DMS79 treated with DMSO at 0.1 percent for 48 hours (cell line): ENCODE measurements at regions not wholly inside any gene's neighbourhood (a gene's known extent, or its start where the extent isn't known, plus 50 kb on each side); places are given as distances from the start of the nearest gene placed in this dataset.
"Not testable (repeated sequence)": the region's sequence is repeated elsewhere in the genome, so short reads cannot be mapped to it uniquely, and the experiment has no call there.

Source experiments
- DNase-seq: peaks from one replicate; lab custom pipeline; 2025; lab: John Stamatoyannopoulos, UW

DNA sequence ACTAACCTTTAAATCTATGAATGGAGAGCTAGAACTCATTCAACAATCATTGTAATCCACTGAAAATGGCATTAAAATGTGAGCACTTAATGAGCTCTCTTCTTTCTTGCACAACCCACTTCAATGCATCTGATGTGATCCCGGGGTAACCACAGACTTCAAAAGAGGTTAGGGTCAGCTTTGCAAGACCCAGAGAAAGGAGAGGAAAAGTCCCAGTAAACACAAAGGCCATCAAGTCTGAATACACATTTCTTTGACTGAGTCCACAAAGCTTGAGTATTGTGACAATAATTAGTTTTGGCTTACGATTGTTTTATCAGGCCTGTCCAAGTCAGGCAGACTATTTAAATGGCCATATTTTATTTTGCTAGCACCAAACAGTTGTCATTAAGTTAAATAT is 148.8 kb upstream of the ZNF608 start:
- peak; percentile 3 for DNase-seq

DNA sequence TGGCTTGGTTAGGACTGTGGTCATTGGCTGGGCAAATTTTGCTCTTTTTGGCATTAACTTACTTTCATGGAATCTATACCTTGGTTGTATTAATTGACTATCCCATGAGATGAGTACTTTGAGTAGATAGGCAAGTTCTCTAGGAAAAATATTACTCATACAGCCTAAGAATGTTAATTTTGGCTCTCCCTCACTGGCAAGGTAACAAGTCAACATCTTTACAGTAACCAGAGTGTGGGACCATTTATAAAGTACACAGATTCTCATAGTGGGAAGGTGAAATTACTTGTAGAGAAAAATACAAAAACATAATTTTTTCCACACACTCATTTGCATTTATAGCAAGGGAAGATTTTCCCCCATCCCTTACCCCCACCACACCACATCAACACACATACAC is 154.6 kb upstream of the ZNF608 start:
- DNase-seq: no peak

- peak; percentile 66 for DNase-seq
Measured at GRCh38 chr5:124902097-124902821, 155.8 kb upstream of the ZNF608 start.

GRCh38 chr5:124905256-124906130 is 159.1 kb upstream of the ZNF608 start:
- no peak for DNase-seq

DNA sequence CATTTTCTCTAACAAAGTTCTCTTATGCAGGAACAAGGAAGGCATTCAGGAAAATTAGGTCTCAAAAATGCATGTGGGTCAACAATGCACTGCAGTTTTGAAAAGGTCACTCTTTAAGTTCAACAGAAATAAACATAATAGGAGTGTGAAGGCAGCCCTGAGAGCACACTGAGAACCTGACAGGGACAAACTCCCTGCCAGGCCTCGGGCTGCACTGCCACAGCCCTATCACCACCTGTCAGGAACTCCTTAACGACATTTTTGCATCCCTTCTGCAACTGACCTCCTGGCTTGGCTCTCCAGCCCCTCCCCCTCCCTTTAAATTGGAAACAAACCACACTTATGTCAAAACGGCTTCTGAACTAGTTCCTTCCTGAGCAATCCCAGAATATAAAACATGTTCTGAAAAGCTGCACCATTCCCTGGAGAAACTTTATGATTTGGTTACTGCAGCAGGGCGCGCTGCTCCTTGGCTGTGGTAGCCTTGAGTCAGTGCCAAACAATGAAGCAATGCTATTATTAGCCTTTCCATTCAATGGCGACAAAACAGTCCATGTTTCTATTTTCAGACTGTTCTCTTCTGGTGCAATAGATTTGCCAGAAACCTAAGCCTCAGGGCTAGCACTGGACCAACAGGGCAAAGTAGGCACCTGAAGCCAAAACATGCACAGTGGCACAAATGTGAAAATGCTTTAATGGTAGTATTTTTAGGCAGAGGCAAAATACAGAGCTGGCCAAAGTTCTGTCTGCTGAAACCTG is 160.1 kb upstream of the ZNF608 start:
- DNase-seq: peak; percentile 28

DNA sequence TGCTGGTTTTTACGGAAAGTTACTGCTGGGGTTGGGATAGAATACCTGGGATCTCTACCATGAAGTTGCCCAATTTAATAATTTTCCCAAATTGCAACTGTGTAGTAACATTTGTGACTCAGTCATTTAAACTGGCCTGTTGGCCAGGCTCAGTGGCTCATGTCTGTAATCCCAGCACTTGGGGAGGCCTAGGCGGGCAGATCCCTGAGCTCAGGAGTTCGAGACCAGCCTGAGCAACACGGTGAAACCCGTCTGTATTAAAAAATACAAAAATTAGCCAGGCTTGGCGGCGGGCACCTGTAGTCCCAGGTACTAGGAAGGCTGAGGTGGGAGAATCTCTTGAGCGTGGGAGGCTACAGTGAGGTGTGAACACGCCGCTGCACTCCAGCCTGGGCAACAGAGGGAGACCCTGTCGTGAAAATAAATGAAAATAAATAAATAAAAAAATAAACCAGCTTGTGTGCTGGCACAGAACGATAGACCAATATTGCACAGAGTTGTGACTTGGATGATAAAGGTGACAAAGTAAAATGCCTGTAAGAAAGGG is 160.7 kb upstream of the ZNF608 start:
- no peak for DNase-seq

- DNase-seq: peak; percentile 3
Measured at GRCh38 chr5:124908581-124909451, 162.4 kb upstream of the ZNF608 start.

GRCh38 chr5:124909734-124910133 is 163.3 kb upstream of the ZNF608 start:
- no peak for DNase-seq

- DNase-seq: no peak
Measured at GRCh38 chr5:124910354-124911016, 164.0 kb upstream of the ZNF608 start.

- no peak for DNase-seq
Measured at GRCh38 chr5:124912638-124913328, 166.3 kb upstream of the ZNF608 start.

GRCh38 chr5:124913329-124913653 is 166.9 kb upstream of the ZNF608 start:
- DNase-seq: no peak

DNA sequence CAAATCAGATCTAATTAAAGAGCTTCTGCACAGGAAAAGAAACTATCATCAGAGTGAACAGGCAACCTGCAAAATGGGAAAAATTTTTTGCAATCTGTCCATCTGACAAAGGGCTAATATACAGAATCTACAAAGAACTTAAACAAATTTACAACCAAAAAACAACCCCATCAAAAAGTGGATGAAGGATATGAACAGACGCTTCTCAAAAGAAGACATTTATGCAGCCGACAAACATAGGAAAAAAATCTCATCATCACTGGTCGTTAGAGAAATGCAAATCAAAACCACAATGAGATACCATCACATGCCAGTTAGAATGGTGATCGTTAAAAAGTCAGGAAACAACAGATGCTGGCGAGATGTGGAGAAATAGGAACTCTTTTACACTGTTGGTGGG is 169.9 kb upstream of the ZNF608 start:
- not testable (repeated sequence) for DNase-seq

GRCh38 chr5:124918618-124919017 is 172.2 kb upstream of the ZNF608 start:
- no peak for DNase-seq

DNA sequence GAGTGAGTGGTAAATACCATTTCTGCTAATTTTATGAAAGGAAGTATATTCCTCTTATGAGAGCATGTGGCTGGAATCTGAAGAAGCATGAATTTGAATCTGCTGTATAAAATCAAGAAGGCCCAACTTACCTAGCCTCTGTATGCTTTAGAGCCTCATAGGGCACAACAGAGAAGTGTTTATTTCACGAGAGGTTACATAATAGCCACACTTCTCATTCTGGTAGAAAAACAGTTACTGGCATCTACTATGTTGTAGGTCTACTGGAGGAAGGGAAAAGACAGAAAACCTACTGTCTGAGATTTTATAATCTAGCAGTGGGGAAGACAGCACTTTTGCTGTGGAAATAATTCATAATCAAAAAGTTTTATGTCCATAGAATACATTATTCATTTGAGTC is 172.6 kb upstream of the ZNF608 start:
- DNase-seq: no peak

DNA sequence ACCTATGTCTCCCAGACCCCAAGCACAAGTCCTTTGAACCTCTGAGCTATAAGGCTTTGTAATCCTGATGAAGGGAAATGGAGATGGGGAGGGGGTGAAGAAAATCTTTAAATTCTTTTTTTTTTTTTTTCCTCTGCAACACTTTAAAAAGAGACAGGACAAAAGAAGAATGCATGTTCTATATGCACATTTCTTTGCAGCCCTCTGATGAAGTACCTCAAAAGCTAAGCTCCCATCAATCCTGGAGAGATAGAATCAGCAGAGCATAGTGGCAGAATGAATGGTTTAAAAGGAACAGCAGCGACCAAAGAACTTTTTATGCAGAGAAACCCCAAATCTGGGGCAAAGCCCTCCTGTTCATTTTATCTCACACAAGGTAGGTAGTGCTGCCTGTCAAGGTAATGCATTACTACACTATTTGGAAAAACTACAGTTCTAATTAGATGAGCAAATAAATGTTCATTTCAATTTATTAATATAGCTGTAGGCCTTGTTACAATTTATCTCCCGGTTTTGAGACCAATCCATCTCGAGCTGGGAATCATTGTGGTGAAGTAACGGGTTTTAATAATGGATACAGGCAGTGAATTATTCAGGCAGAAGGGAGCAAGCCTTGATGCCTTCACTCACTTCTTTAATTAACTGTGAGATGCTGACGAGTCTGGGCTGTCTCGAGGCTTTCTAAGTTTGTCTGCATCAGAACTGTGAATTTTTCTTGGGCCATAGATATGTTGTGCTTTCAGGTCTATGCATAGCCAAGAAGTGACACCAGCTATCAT is 173.5 kb upstream of the ZNF608 start:
- DNase-seq: no peak

DNA sequence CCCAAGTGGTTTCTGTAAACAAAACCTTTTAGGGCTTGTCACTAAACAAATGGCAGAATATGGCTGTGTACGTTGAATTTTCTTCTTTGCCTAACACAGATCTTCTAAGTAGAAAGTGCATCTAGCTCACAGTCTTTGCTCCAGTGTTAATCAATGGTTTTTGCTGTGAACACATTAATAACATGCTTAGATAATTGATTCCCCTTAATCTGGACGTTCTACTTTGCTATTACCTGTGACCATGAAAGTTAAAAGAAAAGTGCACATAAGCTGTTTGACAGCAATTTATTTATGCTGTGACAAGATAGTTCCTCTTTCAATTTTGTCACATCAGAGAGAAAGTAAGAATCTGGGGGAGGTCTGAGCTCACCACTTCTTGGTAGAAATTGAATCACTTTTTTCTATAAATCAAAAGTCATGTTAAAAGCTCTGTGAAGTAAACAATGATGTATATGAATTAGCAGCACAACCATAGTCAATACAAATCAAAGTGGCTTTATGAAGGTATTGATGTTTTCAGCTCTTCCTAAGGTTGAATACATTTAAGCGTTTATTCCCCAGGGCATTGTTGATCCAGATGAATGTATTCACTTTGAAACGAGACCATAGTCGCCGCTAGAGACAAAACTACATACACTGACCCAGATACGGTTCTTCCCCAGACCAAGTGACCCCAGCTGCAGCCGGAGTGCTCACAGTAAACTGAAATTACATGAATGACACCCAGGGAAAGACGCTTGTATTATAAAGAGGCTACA is 174.6 kb upstream of the ZNF608 start:
- no peak for DNase-seq

GRCh38 chr5:124921694-124922093 is 175.3 kb upstream of the ZNF608 start:
- DNase-seq: no peak

DNA sequence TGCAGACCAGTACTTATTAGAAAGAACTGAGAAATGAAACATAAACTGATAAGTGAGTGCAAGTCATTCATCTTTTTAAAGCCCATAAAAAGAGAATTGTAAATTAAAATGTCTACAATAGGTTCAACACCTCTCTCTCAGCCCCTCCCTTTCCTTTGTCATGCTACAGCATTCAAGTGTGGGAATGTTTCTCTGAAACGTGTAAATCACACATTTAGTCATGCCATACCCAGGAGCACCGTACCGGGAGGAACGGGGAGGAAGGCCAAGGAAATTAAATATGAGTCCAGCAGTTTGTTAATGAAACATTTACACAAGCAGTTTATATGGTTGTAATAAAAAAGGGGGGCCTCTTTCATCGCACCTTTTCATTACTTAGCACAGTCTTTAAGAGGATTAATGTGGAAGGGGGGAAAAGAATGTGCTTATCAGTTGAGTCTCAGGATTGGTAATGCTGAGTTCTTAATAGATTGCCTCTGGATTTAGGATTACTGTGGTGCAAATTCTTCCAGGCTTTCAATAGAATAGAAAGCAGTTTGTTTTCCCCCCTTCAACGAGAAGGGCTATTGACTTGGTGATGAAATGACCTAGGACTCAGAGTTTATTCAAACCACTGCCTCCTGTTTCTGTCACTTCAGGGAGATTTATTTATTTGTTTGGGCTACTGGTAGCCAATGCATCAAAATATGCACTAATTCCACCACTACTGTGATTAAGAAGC is 176.0 kb upstream of the ZNF608 start:
- no peak for DNase-seq
